Kidney (tissue), 13 donors: ENCODE measurements at regions not wholly inside any gene's neighbourhood (a gene's known extent, or its start where the extent isn't known, plus 50 kb on each side); places are given as distances from the start of the nearest gene placed in this dataset.

Experiments
- DNase-seq, 5 donors: peaks; one replicate each; pipeline ENCODE4 v3.0.0-alpha.2; 2013 to 2020
- FAIRE-seq: peaks from 2 replicates; lab custom pipeline; 2012; peaks lifted over from hg19 to GRCh38; lab: Jason Lieb, UNC
- H3K27ac ChIP-seq, 2 donors: one replicate each; pipeline ENCODE4 v1.7.0; 2013; ENCODE audit warnings: low read depth in 2 of 2, low read length in 2 of 2, inconsistent platforms in 1 of 2
- H3K27me3 ChIP-seq: one replicate; pipeline ENCODE4 v1.7.1; 2013; ENCODE audit warnings: low read length, inconsistent platforms; ENCODE audit not compliant: control insufficient read depth, insufficient read depth
- H3K36me3 ChIP-seq, 3 donors: one replicate each; pipeline versions ENCODE4 v1.7.0 to v1.7.1; 2013; ENCODE audit warnings: low read length in 3 of 3, control low read depth in 1 of 3, inconsistent platforms in 1 of 3; ENCODE audit not compliant: insufficient read depth in 3 of 3, control insufficient read depth in 2 of 3
- H3K4me1 ChIP-seq, 3 donors: one replicate each; pipeline versions ENCODE4 v1.7.0 to v1.7.1; 2013; ENCODE audit warnings: low read length in 3 of 3, inconsistent platforms in 1 of 3, low read depth in 1 of 3; ENCODE audit not compliant: control insufficient read depth in 2 of 3, insufficient read depth in 2 of 3
- H3K4me3 ChIP-seq, 3 donors: one replicate each; pipeline versions ENCODE4 v1.7.0 to v1.8.1; 2013; ENCODE audit warnings: low read length in 3 of 3, control low read depth in 1 of 3, inconsistent platforms in 1 of 3
- H3K9ac ChIP-seq, 3 donors: one replicate each; pipeline versions ENCODE4 v1.7.0 to v1.7.1; 2013; ENCODE audit warnings: low read length in 3 of 3, control low read depth in 1 of 3, inconsistent platforms in 1 of 3
- H3K9me3 ChIP-seq, 3 donors: one replicate each; pipeline versions ENCODE4 v1.7.0 to v1.7.1; 2013; ENCODE audit warnings: low read length in 3 of 3, control low read depth in 1 of 3, inconsistent platforms in 1 of 3; ENCODE audit not compliant: control insufficient read depth in 2 of 3, insufficient read depth in 1 of 3
- CTCF ChIP-seq: IDR thresholded peaks from 3 replicates; pipeline ENCODE4 v1.5.1; 2012; ENCODE audit warnings: mild to moderate bottlenecking, moderate library complexity, borderline replicate concordance; ENCODE audit not compliant: insufficient read depth; ENCODE audit errors: extremely low read depth
- intact Hi-C: fragments of 100-400 bp; cut with DNase I; formaldehyde crosslinking; loops from one replicate; pipeline ENCODE4 v1.11.1; 2022
- donor health status: control.
- donor health status: control.
- donor health status: control.
- donor health status: control.
- donor health status: control.
- donor health status: DM: yes; HTN: yes; CAD: no.
- donor health status: Normal renal cell carcinoma (clear cell type).

- Histone ChIP-seq H3K27me3 (no peaks in the 10 kb centered on the region), H3K9me3 (no peaks in the 10 kb centered on the region), H3K4me1 (peaks cover 0 to 4% (median 0%) of the 10 kb centered on the region in 3 donors), H3K36me3 (no peaks in the 10 kb centered on the region), H3K27ac (no peak overlapping the region), H3K4me3 (no peak overlapping the region), H3K9ac (no peak overlapping the region)
- intact Hi-C loops: no loop called here
- FAIRE-seq (no peak), DNase-seq (peak in 3 of 5 donors; percentile 18 to 81 (median 72))
- TF ChIP-seq CTCF: no peak
Measured at GRCh38 chr6:144411531-144412165, 126.5 kb downstream of the UTRN start.

GRCh38 chr6:144413418-144413817 is 128.3 kb downstream of the UTRN start:
- no peaks in the 10 kb centered on the region for H3K9me3 ChIP-seq
- no peak overlapping the region for H3K9ac ChIP-seq
- FAIRE-seq: no peak
- TF ChIP-seq CTCF: no peak
- H3K36me3 ChIP-seq: no peaks in the 10 kb centered on the region
- no peaks in the 10 kb centered on the region for H3K4me1 ChIP-seq
- H3K4me3 ChIP-seq: no peak overlapping the region
- DNase-seq: no peak
- intact Hi-C loops: no loop called here
- no peak overlapping the region for H3K27ac ChIP-seq
- H3K27me3 ChIP-seq: no peaks in the 10 kb centered on the region

- intact Hi-C loops: no loop called here
- H3K27ac ChIP-seq: no peak overlapping the region
- TF ChIP-seq CTCF: no peak
- H3K4me1 ChIP-seq: no peaks in the 10 kb centered on the region
- no peak overlapping the region for H3K4me3 ChIP-seq
- H3K9me3 ChIP-seq: no peaks in the 10 kb centered on the region
- no peaks in the 10 kb centered on the region for H3K27me3 ChIP-seq
- no peaks in the 10 kb centered on the region for H3K36me3 ChIP-seq
- H3K9ac ChIP-seq: no peak overlapping the region
- DNase-seq (no peak), FAIRE-seq (no peak)
Measured at GRCh38 chr6:144415014-144415413, 129.9 kb downstream of the UTRN start.

- Histone ChIP-seq H3K27me3 (no peaks in the 10 kb centered on the region), H3K36me3 (no peaks in the 10 kb centered on the region), H3K4me1 (no peaks in the 10 kb centered on the region), H3K4me3 (no peak overlapping the region), H3K9ac (no peak overlapping the region), H3K27ac (no peak overlapping the region), H3K9me3 (no peaks in the 10 kb centered on the region)
- intact Hi-C loops: no loop called here
- no peak for DNase-seq
- no peak for TF ChIP-seq CTCF
- no peak for FAIRE-seq
Measured at GRCh38 chr6:144415835-144416237, 130.7 kb downstream of the UTRN start.
